ENCODE measurements at regions not wholly inside any gene's neighbourhood (a gene's known extent, or its start where the extent isn't known, plus 50 kb on each side); places are given as distances from the start of the nearest gene placed in this dataset.

- H3K4me1 Mint-ChIP-seq: no peaks in the 10 kb centered on the region
- no peaks in the 10 kb centered on the region for H3K9me3 Mint-ChIP-seq
- no peaks in the 10 kb centered on the region for H3K36me3 Mint-ChIP-seq
- no peak overlapping the region for H3K4me3 Mint-ChIP-seq
- H3K27ac Mint-ChIP-seq: no peak overlapping the region
- H3K27me3 Mint-ChIP-seq: peaks cover 5% of the 10 kb centered on the region
Observed at GRCh38 chr1:96973605-96974004, 252.0 kb downstream of the PTBP2 start.

- no peaks in the 10 kb centered on the region for H3K36me3 Mint-ChIP-seq
- H3K4me3 Mint-ChIP-seq: no peak overlapping the region
- no peaks in the 10 kb centered on the region for H3K9me3 Mint-ChIP-seq
- H3K4me1 Mint-ChIP-seq: no peaks in the 10 kb centered on the region
- no peaks in the 10 kb centered on the region for H3K27me3 Mint-ChIP-seq
- H3K27ac Mint-ChIP-seq: no peak overlapping the region
Observed at GRCh38 chr1:96978444-96978843, 256.9 kb downstream of the PTBP2 start.

DNA sequence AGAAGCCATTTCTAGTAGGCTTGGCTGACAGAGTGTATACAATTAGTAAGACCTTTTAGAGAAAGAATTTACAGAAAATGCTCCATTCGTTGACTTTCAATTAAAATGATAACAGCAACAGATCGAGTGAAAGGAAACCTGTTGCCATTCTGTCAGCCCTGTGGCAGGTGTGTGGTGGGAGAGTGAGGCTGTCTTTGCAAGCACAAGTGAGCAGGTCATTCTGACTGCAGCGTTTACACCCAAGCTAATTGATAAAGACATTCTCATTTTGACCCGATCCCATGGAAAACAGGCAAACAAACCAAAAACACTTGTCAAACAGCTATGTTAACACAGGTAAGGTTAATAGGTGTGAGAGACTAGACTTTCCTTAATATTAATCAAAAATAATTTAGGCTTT, 257.3 kb downstream of the PTBP2 start:
- no peaks in the 10 kb centered on the region for H3K27me3 Mint-ChIP-seq
- H3K4me3 Mint-ChIP-seq: no peak overlapping the region
- no peaks in the 10 kb centered on the region for H3K36me3 Mint-ChIP-seq
- H3K4me1 Mint-ChIP-seq: no peaks in the 10 kb centered on the region
- no peak overlapping the region for H3K27ac Mint-ChIP-seq
- H3K9me3 Mint-ChIP-seq: no peaks in the 10 kb centered on the region

DNA sequence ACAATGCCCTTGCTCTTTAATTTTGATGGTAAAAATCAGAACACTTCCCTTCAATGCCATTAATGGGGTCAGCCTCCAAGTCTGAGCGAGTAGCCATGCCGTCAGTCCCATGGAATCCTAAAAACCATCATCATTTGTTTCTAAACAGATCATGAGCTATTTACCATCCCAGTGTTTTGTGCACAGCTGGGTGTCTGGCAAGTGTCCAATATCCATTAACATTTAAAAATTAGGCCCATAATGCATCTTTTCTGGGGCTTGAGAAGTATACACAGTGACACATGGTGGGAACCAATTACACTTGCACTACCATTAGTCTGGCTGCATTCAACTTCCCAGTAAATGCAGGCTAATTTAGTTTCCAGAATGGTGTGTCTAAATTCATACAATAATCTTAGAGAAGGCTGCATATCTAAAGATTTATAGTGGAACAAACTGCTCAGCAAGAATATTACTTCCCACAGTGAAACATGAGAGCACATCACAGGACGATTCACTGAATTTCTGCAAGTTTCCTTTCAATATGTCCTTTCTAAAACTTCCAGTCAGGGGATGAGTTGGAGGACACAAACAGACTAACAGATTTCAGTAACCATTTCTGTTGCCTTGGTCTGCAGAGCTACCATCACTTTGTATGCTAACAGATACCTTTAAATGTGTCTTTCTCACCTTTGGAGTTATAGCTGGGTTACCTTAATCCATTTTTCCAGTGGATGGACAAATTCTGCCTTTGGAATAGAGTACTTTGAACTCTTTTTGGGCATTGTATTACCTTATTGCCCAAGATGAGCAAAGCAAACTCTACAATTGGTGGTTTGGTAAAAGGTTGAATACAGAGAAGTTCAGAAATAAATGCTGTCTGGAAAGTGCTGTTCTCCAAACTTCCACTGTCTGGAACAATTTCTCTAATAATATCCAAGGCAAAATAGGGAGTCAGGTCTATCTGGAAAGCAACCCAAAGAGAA, 258.0 kb downstream of the PTBP2 start:
- no peak overlapping the region for H3K4me3 Mint-ChIP-seq
- no peak overlapping the region for H3K27ac Mint-ChIP-seq
- no peaks in the 10 kb centered on the region for H3K36me3 Mint-ChIP-seq
- H3K4me1 Mint-ChIP-seq: no peaks in the 10 kb centered on the region
- no peaks in the 10 kb centered on the region for H3K9me3 Mint-ChIP-seq
- no peaks in the 10 kb centered on the region for H3K27me3 Mint-ChIP-seq

GRCh38 chr1:96980448-96980847, 258.9 kb downstream of the PTBP2 start:
- Mint-ChIP-seq H3K9me3 (peaks cover 0 to 2% (median 2%) of the 10 kb centered on the region in 3 donors), H3K36me3 (peaks cover 1% of the 10 kb centered on the region), H3K27me3 (no peaks in the 10 kb centered on the region), H3K4me1 (no peaks in the 10 kb centered on the region), H3K27ac (no peak overlapping the region), H3K4me3 (no peak overlapping the region)

DNA sequence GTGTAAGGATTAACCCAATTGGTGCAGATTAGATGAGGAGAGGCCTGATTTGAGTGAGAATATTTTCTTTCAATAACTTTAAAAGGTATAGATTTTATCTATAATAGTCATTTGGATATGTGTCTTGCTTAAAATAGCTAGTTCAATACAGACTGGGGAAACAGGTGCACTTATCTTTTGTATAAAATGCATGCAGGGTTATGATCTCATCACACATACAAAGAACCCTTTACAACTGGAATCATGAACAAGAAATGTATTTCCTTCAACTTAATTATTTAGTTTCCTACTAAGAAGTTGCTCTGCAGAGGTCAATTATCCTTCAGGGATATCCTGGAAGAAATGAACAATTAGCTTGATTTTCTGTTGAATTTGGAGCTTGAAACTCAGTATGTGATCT, 259.6 kb downstream of the PTBP2 start:
- Mint-ChIP-seq H3K4me1 (no peaks in the 10 kb centered on the region), H3K4me3 (no peak overlapping the region), H3K36me3 (peaks cover 1% of the 10 kb centered on the region), H3K9me3 (peaks cover 0 to 3% (median 2%) of the 10 kb centered on the region in 3 donors), H3K27ac (no peak overlapping the region), H3K27me3 (no peaks in the 10 kb centered on the region)

DNA sequence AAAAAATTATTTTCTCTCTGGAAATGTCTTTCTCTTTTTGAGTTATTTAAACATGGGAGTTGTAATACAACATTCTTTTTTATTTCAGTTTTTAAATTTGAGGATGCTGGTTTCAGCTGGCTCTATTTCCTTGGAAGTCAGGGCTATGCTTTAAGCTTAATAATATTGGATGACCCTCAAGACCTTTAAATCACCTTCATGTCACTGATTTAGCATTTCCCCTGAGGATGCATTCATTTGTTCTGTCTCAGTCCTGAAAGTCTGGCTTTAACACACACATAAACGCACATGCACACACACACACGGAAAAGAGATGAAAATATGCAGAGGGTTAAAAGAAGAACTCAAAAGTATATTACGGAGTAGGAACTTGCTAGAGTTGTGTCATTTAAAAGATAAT, 260.5 kb downstream of the PTBP2 start:
- no peaks in the 10 kb centered on the region for H3K4me1 Mint-ChIP-seq
- H3K36me3 Mint-ChIP-seq: peaks cover 1% of the 10 kb centered on the region
- H3K9me3 Mint-ChIP-seq: peaks cover 0 to 5% (median 2%) of the 10 kb centered on the region in 3 donors
- H3K27ac Mint-ChIP-seq: no peak overlapping the region
- no peaks in the 10 kb centered on the region for H3K27me3 Mint-ChIP-seq
- H3K4me3 Mint-ChIP-seq: no peak overlapping the region

DNA sequence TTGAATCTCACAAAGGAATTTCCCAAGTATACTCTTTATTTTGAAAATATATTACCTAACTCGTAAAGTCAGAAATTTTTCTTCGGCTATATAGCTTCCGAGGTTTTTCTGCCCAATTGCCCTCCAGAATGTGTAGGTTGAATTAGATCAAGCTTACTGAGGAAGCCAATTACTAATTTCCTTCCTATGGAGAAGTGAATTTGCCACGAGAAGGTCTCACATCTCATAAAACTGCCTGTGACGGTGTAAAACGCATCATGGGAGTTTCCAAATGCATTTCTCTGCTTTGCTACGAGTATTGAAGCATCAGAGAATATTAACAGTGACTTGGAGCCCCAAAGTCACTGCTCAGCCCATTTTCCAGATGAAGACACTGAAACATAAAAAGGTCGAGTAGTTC, 262.3 kb downstream of the PTBP2 start:
- no peaks in the 10 kb centered on the region for H3K27me3 Mint-ChIP-seq
- peaks cover 0 to 5% (median 2%) of the 10 kb centered on the region in 3 donors for H3K9me3 Mint-ChIP-seq
- peaks cover 1% of the 10 kb centered on the region for H3K36me3 Mint-ChIP-seq
- no peak overlapping the region for H3K4me3 Mint-ChIP-seq
- H3K4me1 Mint-ChIP-seq: no peaks in the 10 kb centered on the region
- no peak overlapping the region for H3K27ac Mint-ChIP-seq

DNA sequence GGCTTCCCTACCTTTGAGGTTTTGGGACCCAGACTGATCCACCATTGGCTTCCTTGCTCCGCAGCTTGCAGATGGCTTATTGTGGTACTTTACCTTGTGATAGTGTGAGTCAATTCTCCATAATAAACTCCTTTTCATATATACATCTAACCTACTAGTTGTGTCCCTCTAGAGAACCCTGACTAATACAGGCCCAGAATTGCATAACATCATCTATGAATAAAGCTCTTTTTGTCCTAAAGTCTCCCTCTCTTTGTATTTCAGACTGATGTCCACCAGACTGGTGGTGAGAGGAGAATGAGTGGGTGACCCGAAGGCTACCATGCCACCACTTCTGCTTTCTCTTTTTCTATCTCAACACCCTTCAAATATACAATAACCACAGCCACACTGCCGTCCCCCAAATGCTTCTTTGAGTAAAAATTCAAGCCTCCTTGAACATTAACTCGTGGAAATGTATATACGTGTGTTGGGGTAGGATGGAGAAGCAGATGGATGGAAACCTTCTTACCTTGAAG, 265.7 kb downstream of the PTBP2 start:
- Mint-ChIP-seq H3K9me3 (peaks cover 0 to 5% (median 2%) of the 10 kb centered on the region in 3 donors), H3K27me3 (no peaks in the 10 kb centered on the region), H3K36me3 (peaks cover 1% of the 10 kb centered on the region), H3K4me3 (no peak overlapping the region), H3K4me1 (no peaks in the 10 kb centered on the region), H3K27ac (no peak overlapping the region)

DNA sequence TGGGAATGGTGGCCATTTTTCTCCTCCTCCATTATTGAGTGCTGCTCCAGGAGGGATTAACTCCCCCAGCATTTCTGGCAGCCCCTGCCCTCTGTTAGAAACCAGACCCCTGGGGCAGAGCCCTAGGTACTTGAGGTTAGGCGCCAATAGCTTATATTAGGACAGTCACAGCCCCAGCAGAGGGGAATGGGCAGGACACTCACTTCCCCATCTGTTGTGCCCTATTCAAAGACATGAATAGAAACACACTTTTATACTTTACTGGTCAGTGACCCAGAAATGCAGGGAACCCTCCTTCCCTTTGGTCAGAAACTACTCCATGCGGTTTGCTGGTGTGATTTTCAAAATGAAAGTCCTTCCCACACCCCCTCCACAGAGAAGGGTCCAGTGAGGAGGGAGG, 267.7 kb downstream of the PTBP2 start:
- H3K27ac Mint-ChIP-seq: no peak overlapping the region
- H3K27me3 Mint-ChIP-seq: no peaks in the 10 kb centered on the region

DNA sequence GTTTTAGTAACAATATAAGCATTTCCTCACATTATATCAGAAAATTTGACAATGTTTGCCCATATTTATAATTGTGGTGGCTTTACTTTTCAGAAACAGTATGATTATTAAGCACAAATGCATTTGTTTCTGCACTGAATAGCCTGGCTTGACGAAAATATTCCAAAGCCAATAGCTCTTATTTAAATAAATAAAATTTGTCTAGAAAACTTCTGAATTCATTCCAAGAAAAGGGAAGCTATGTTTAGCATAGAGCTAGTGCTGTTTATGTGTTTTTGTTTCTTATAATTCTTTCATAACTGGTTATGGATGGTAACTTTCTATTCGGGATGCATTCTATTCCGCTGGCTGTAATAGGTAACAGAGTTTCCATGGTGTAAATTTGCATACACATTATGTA, 268.6 kb downstream of the PTBP2 start:
- H3K4me3 Mint-ChIP-seq: no peak overlapping the region
- H3K27me3 Mint-ChIP-seq: no peaks in the 10 kb centered on the region
- H3K36me3 Mint-ChIP-seq: no peaks in the 10 kb centered on the region
- H3K9me3 Mint-ChIP-seq: peaks cover 0 to 5% (median 2%) of the 10 kb centered on the region in 3 donors
- H3K27ac Mint-ChIP-seq: no peak overlapping the region
- no peaks in the 10 kb centered on the region for H3K4me1 Mint-ChIP-seq

More for the DNA sequence above, 267.7 kb downstream of the PTBP2 start:
- H3K4me1 Mint-ChIP-seq: no peaks in the 10 kb centered on the region
- H3K4me3 Mint-ChIP-seq: no peak overlapping the region
- H3K9me3 Mint-ChIP-seq: peaks cover 0 to 5% (median 2%) of the 10 kb centered on the region in 3 donors
- peaks cover 1% of the 10 kb centered on the region for H3K36me3 Mint-ChIP-seq

DNA sequence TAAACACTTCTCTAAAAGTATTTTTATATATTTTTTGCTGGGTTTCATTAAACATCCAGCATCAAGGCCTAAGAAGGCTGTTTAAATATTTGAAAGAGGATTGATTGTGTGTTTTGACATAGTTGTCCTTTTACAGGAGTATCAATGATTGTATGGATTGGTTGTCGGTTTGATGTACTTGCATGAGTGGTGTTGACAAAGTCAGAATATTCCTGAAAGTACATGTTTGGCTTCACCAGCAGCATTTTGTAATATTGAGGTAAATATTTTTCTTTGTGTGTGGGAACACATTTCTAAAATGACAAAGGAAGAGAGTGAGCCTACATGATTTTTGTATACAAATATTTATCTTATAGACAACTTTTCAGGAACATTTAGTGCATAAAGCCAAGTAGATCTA, 269.7 kb downstream of the PTBP2 start:
- no peaks in the 10 kb centered on the region for H3K4me1 Mint-ChIP-seq
- H3K4me3 Mint-ChIP-seq: no peak overlapping the region
- peaks cover 0 to 2% (median 0%) of the 10 kb centered on the region in 3 donors for H3K9me3 Mint-ChIP-seq
- no peaks in the 10 kb centered on the region for H3K36me3 Mint-ChIP-seq
- no peak overlapping the region for H3K27ac Mint-ChIP-seq
- no peaks in the 10 kb centered on the region for H3K27me3 Mint-ChIP-seq

DNA sequence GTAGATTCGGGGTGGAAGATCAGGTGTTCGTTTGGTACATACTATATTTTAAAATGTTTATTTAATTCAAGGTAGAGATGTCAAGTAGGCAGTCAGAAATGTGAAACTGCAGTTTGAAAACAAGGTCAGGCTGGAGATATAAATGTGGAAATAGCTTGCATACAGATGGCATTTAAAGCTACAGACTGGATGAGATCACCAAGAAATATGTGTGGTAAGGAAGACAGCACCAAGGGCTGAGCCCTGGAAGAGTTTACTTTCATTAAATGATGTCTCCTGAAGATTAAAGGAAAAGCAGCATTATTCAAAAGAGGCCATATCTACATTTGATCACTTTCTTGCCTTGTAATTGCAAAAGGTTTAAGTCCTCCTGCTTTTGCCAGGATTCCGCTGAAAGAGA, 271.3 kb downstream of the PTBP2 start:
- Mint-ChIP-seq H3K4me3 (no peak overlapping the region), H3K4me1 (peaks cover 0 to 2% (median 0%) of the 10 kb centered on the region in 3 donors), H3K27me3 (no peaks in the 10 kb centered on the region), H3K27ac (no peak overlapping the region), H3K9me3 (no peaks in the 10 kb centered on the region), H3K36me3 (no peaks in the 10 kb centered on the region)

GRCh38 chr1:96995351-96995750, 273.8 kb downstream of the PTBP2 start:
- Mint-ChIP-seq H3K9me3 (no peaks in the 10 kb centered on the region), H3K27ac (no peak overlapping the region), H3K4me3 (no peak overlapping the region), H3K27me3 (no peaks in the 10 kb centered on the region), H3K4me1 (peaks cover 0 to 2% (median 0%) of the 10 kb centered on the region in 3 donors), H3K36me3 (no peaks in the 10 kb centered on the region)

GRCh38 chr1:96996001-96996400, 274.4 kb downstream of the PTBP2 start:
- Mint-ChIP-seq H3K9me3 (no peaks in the 10 kb centered on the region), H3K4me3 (no peak overlapping the region), H3K27ac (no peak overlapping the region), H3K36me3 (no peaks in the 10 kb centered on the region), H3K4me1 (peaks cover 0 to 2% (median 0%) of the 10 kb centered on the region in 3 donors), H3K27me3 (no peaks in the 10 kb centered on the region)

DNA sequence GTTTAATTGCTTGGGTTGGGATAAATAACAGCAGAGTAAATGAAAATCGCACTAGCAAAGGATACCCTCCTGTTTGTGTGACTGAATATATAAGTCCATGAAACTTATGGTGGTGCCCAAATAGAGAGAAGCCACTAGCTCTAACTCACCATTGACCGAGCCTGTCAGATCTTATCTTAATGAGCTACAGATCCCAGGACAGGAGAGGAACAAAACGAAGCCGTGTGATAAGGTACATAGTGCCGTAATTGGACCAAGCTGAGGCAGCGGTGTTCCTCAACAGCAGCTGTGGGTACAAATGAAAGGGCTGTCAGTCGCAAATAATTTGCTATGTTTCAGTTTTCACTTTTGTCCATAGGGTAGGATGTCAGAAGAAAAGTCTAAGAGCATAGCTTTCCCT, 276.1 kb downstream of the PTBP2 start:
- Mint-ChIP-seq H3K27me3 (no peaks in the 10 kb centered on the region), H3K4me1 (peaks cover 0 to 2% (median 0%) of the 10 kb centered on the region in 3 donors), H3K27ac (no peak overlapping the region), H3K4me3 (no peak overlapping the region), H3K36me3 (no peaks in the 10 kb centered on the region), H3K9me3 (no peaks in the 10 kb centered on the region)

All from IgD-negative memory B cell (primary cell).